Keratinocyte (primary cell): ENCODE measurements at regions not wholly inside any gene's neighbourhood (a gene's known extent, or its start where the extent isn't known, plus 50 kb on each side); places are given as distances from the start of the nearest gene placed in this dataset.

Source experiments
- CTCF ChIP-seq, 3 experiments: IDR thresholded peaks in 1 of 3; conservative IDR thresholded peaks in 1 of 3; optimal IDR thresholded peaks in 1 of 3; 2 replicates in 2 of 3; 3 replicates in 1 of 3; pipeline versions ENCODE3 to v1.5.1; 2011; ENCODE audit warnings: low read length in 3 of 3, mild to moderate bottlenecking in 3 of 3, moderate library complexity in 2 of 3, control low read depth in 1 of 3, inconsistent platforms in 1 of 3; ENCODE audit not compliant: insufficient read depth in 2 of 3; ENCODE audit errors: extremely low read depth in 1 of 3
- EZH2 ChIP-seq: IDR thresholded peaks from one replicate; pipeline ENCODE4 v1.6.1; 2012; ENCODE audit warnings: inconsistent platforms, mild to moderate bottlenecking, low read length, moderate library complexity

GRCh38 chr3:190173426-190173825 lies 52.7 kb upstream of the P3H2 start:
- no peak for TF ChIP-seq CTCF (optimal IDR thresholded peaks at IDR 0.05 in 1 of 3, IDR thresholded peaks at IDR 0.05 in 1 of 3, conservative IDR thresholded peaks at IDR 0.05 in 1 of 3; ENCODE audit: extremely low read depth in 1 of 3, insufficient read depth in 2 of 3, low read length in 3 of 3)
- TF ChIP-seq EZH2: no peak
